Colonic mucosa (tissue), 4 donors: ENCODE measurements at regions not wholly inside any gene's neighbourhood (a gene's known extent, or its start where the extent isn't known, plus 50 kb on each side); places are given as distances from the start of the nearest gene placed in this dataset.

Experiments used
- DNase-seq: peaks from one replicate; pipeline ENCODE4 v3.0.0-alpha.2; 2020
- H3K27ac ChIP-seq: fragments of 200-600 bp; one replicate; pipeline ENCODE4 v1.8.0; 2021
- H3K27me3 ChIP-seq: fragments of 200-600 bp; one replicate; pipeline ENCODE4 v1.8.0; 2021
- H3K36me3 ChIP-seq: fragments of 200-600 bp; one replicate; pipeline ENCODE4 v1.8.0; 2021
- H3K4me1 ChIP-seq: fragments of 200-600 bp; one replicate; pipeline ENCODE4 v1.8.0; 2021; ENCODE audit warnings: mild to moderate bottlenecking
- H3K4me3 ChIP-seq: fragments of 200-600 bp; one replicate; pipeline ENCODE4 v1.8.0; 2021
- H3K9ac ChIP-seq, 2 donors: one replicate each; pipeline ENCODE4 v1.7.0; 2013; ENCODE audit warnings: control low read depth in 2 of 2, low read depth in 2 of 2, low read length in 2 of 2
- H3K9me3 ChIP-seq: fragments of 200-600 bp; one replicate; pipeline ENCODE4 v1.8.0; 2021
- CTCF ChIP-seq: fragments of 200-600 bp; IDR thresholded peaks from one replicate; pipeline ENCODE4 v1.8.0; 2022; ENCODE audit warnings: antibody characterized with exemption, mild to moderate bottlenecking
- intact Hi-C: fragments of 100-400 bp; cut with DNase I; formaldehyde crosslinking; loops from one replicate; pipeline ENCODE4 v1.14.1; 2022
- donor health status: healthy.
- donor health status: DM: no; HTN: no; CAD: no.
- donor health status: DM: no; HTN: no; CAD: no.

- TF ChIP-seq CTCF: no peak
- Histone ChIP-seq H3K36me3 (no peaks in the 10 kb centered on the region), H3K4me1 (peaks cover 5% of the 10 kb centered on the region), H3K27me3 (no peaks in the 10 kb centered on the region), H3K4me3 (no peak overlapping the region), H3K9ac (no peak overlapping the region), H3K9me3 (no peaks in the 10 kb centered on the region), H3K27ac (no peak overlapping the region)
- no peak for DNase-seq
- intact Hi-C loops: loop anchor here (5.0 to 10.0 kb wide), 2 partner anchors 226 to 314 kb away; no protein-coding TSS in a partner anchor
Observed at GRCh38 chr3:9301091-9301490, 51.6 kb upstream of the SRGAP3 start.

- TF ChIP-seq CTCF: no peak
- Histone ChIP-seq H3K4me1 (peaks cover 5% of the 10 kb centered on the region), H3K9ac (no peak overlapping the region), H3K9me3 (no peaks in the 10 kb centered on the region), H3K36me3 (no peaks in the 10 kb centered on the region), H3K4me3 (no peak overlapping the region), H3K27ac (no peak overlapping the region), H3K27me3 (no peaks in the 10 kb centered on the region)
- DNase-seq: no peak
- intact Hi-C loops: loop anchor here (2.0 to 10.0 kb wide), 3 partner anchors 227 to 331 kb away; no protein-coding TSS in a partner anchor
Observed at GRCh38 chr3:9301798-9302197, 52.4 kb upstream of the SRGAP3 start.

- Histone ChIP-seq H3K9ac (peak overlapping the region; percentile 14 to 43), H3K27me3 (no peaks in the 10 kb centered on the region), H3K4me1 (peaks cover 5% of the 10 kb centered on the region), H3K36me3 (no peaks in the 10 kb centered on the region), H3K9me3 (no peaks in the 10 kb centered on the region), H3K4me3 (peak overlapping the region; percentile 32), H3K27ac (no peak overlapping the region)
- DNase-seq: peak; percentile 79
- peak; percentile 86 for TF ChIP-seq CTCF
- intact Hi-C loops: loop anchor here (2.0 to 10.0 kb wide), 3 partner anchors 228 to 332 kb away; no protein-coding TSS in a partner anchor
Observed at GRCh38 chr3:9302425-9303181, 53.2 kb upstream of the SRGAP3 start.

- no peaks in the 10 kb centered on the region for H3K36me3 ChIP-seq
- H3K9me3 ChIP-seq: no peaks in the 10 kb centered on the region
- no peak overlapping the region for H3K4me3 ChIP-seq
- no peak overlapping the region for H3K9ac ChIP-seq
- no peaks in the 10 kb centered on the region for H3K27me3 ChIP-seq
- no peak for TF ChIP-seq CTCF
- H3K27ac ChIP-seq: no peak overlapping the region
- DNase-seq: no peak
- intact Hi-C loops: loop anchor here (10.0 kb wide), 1 partner anchor 234 kb away; no protein-coding TSS in a partner anchor
- no peaks in the 10 kb centered on the region for H3K4me1 ChIP-seq
Observed at GRCh38 chr3:9308298-9308990, 54.4 kb upstream of the THUMPD3 start.

- Histone ChIP-seq H3K4me3 (no peak overlapping the region), H3K36me3 (no peaks in the 10 kb centered on the region), H3K27me3 (no peaks in the 10 kb centered on the region), H3K27ac (no peak overlapping the region), H3K9me3 (no peaks in the 10 kb centered on the region), H3K9ac (no peak overlapping the region), H3K4me1 (no peaks in the 10 kb centered on the region)
- TF ChIP-seq CTCF: no peak
- no peak for DNase-seq
- intact Hi-C loops: no loop called here
Observed at GRCh38 chr3:9310043-9310442, 52.8 kb upstream of the THUMPD3 start.
